Caco-2 (cell line): ENCODE measurements at regions not wholly inside any gene's neighbourhood (a gene's known extent, or its start where the extent isn't known, plus 50 kb on each side); places are given as distances from the start of the nearest gene placed in this dataset.
"Not testable (repeated sequence)": the region's sequence is repeated elsewhere in the genome, so short reads cannot be mapped to it uniquely, and the experiment has no call there.

ENCODE experiments used
- BruUV-seq: library from RNA; stranded (reverse); fragments of 400-500 nt; replicated peaks from 2 replicates; lab custom pipeline; 2021; lab: Mats Ljungman, UMichigan
- CTCF ChIA-PET: fragments of 300-600 bp; sonication (Branson Sonifier 250); formaldehyde crosslinking; loops from one replicate; lab custom pipeline; 2022; ENCODE audit warnings: antibody characterized with exemption; lab: Charles Lee
- POLR2A ChIA-PET: fragments of 300-600 bp; sonication (Branson Sonifier 250); formaldehyde crosslinking; loops from one replicate; lab custom pipeline; 2022; ENCODE audit warnings: antibody characterized with exemption; lab: Charles Lee
- DNase-seq, 2 experiments: peaks; one replicate each; pipeline versions ENCODE4 v3.0.0 to v3.0.0-alpha.2; 2020 to 2022
- H3K27me3 ChIP-seq: replicated peaks from 2 replicates; pipeline ENCODE4 v1.6.0; 2011; ENCODE audit warnings: low read length; ENCODE audit not compliant: control insufficient read depth, insufficient read depth
- H3K36me3 ChIP-seq: 2 replicates; pipeline ENCODE4 v1.5.1; 2011; ENCODE audit warnings: low read length; ENCODE audit not compliant: control insufficient read depth, insufficient read depth
- H3K4me1 ChIP-seq: fragments of 250-450 bp; sonication (Bioruptor Pico); 2 replicates; pipeline ENCODE4 v1.5.1; 2020; ENCODE audit warnings: mild to moderate bottlenecking
- H3K4me3 ChIP-seq: 2 replicates; pipeline ENCODE4 v1.5.1; 2011; ENCODE audit warnings: low read depth, mild to moderate bottlenecking, control low read depth, low read length
- H3K9me3 ChIP-seq: fragments of 250-450 bp; sonication (Bioruptor Pico); 2 replicates; pipeline ENCODE4 v1.5.1; 2020; ENCODE audit warnings: mild to moderate bottlenecking, moderate library complexity
- H3K27ac Mint-ChIP-seq: one replicate; pipeline ENCODE4 v1.8.0; 2022; ENCODE audit warnings: mixed read lengths; ENCODE audit not compliant: unreplicated experiment
- H3K27me3 Mint-ChIP-seq: one replicate; pipeline ENCODE4 v1.8.0; 2022; ENCODE audit warnings: mixed read lengths; ENCODE audit not compliant: insufficient read depth, unreplicated experiment
- H3K36me3 Mint-ChIP-seq: one replicate; pipeline ENCODE4 v1.8.0; 2022; ENCODE audit warnings: mild to moderate bottlenecking, mixed read lengths; ENCODE audit not compliant: insufficient read depth, unreplicated experiment
- H3K4me1 Mint-ChIP-seq: one replicate; pipeline ENCODE4 v1.8.0; 2022; ENCODE audit warnings: low read depth, mixed read lengths; ENCODE audit not compliant: unreplicated experiment
- H3K4me3 Mint-ChIP-seq: one replicate; pipeline ENCODE4 v1.8.0; 2022; ENCODE audit warnings: mild to moderate bottlenecking, moderate library complexity, mixed read lengths; ENCODE audit not compliant: unreplicated experiment
- H3K9me3 Mint-ChIP-seq: one replicate; pipeline ENCODE4 v1.8.0; 2022; ENCODE audit warnings: mixed read lengths; ENCODE audit not compliant: unreplicated experiment
- intact Hi-C: fragments of 100-400 bp; cut with micrococcal nuclease; formaldehyde crosslinking; loops from one replicate; pipeline ENCODE4 v1.10.0; 2022; ENCODE audit not compliant: unreplicated experiment
- TF ChIP-seq, protein P1 (sequence below), 2 experiments: fragments of 200-600 bp in 1 of 2; IDR thresholded peaks; 1 replicate in 1 of 2; 2 replicates in 1 of 2; pipeline versions ENCODE4 v1.5.1 to v1.8.0; 2011 to 2022; ENCODE audit warnings: antibody characterized with exemption in 1 of 2, control low read depth in 1 of 2, inconsistent platforms in 1 of 2, low read depth in 1 of 2, low read length in 1 of 2, mild to moderate bottlenecking in 1 of 2, moderate library complexity in 1 of 2; ENCODE audit not compliant: insufficient read depth in 1 of 2, severe bottlenecking in 1 of 2, unreplicated experiment in 1 of 2

DNA sequence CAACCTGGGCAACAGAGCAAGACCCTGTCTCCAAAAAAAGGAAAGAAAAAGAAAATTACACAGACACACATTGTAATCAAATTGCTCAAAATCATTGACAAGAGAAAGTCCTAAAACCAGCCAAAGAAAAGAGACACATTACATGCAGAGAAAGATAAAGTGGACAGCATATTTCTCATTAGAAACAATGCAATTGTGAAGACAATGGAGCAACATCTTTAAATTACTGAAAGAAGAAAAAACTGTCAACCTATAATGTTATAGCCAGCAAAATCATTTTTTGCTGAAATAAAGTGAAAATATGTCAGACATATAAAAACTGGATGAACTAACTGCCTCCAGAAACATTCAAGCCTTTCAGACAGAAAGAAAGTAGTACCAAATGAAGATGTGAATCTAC lies 120.6 kb downstream of the TMEM167A start:
- BruUV-seq, result no TSS peak
- no peaks in the 10 kb centered on the region for H3K27me3 Mint-ChIP-seq
- peaks cover 17% of the 10 kb centered on the region for H3K9me3 Mint-ChIP-seq
- Histone ChIP-seq H3K27me3 (no peaks in the 10 kb centered on the region), H3K4me1 (no peaks in the 10 kb centered on the region), H3K9me3 (no peaks in the 10 kb centered on the region), H3K4me3 (no peak overlapping the region), H3K36me3 (no peaks in the 10 kb centered on the region)
- H3K4me3 Mint-ChIP-seq, result no peak overlapping the region
- intact Hi-C loops, result no loop called here
- no peak overlapping the region for H3K27ac Mint-ChIP-seq
- TF ChIP-seq, protein P1, sequence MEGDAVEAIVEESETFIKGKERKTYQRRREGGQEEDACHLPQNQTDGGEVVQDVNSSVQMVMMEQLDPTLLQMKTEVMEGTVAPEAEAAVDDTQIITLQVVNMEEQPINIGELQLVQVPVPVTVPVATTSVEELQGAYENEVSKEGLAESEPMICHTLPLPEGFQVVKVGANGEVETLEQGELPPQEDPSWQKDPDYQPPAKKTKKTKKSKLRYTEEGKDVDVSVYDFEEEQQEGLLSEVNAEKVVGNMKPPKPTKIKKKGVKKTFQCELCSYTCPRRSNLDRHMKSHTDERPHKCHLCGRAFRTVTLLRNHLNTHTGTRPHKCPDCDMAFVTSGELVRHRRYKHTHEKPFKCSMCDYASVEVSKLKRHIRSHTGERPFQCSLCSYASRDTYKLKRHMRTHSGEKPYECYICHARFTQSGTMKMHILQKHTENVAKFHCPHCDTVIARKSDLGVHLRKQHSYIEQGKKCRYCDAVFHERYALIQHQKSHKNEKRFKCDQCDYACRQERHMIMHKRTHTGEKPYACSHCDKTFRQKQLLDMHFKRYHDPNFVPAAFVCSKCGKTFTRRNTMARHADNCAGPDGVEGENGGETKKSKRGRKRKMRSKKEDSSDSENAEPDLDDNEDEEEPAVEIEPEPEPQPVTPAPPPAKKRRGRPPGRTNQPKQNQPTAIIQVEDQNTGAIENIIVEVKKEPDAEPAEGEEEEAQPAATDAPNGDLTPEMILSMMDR (IDR thresholded peaks at IDR 0.05; ENCODE audit: insufficient read depth in 1 of 2, low read depth in 1 of 2, low read length in 1 of 2, severe bottlenecking in 1 of 2, unreplicated experiment in 1 of 2), result no peak
- H3K4me1 Mint-ChIP-seq, result peaks cover 8% of the 10 kb centered on the region
- DNase-seq, result no peak
- POLR2A ChIA-PET, result no interaction called here
- CTCF ChIA-PET, result no interaction called here
- no peaks in the 10 kb centered on the region for H3K36me3 Mint-ChIP-seq

DNA sequence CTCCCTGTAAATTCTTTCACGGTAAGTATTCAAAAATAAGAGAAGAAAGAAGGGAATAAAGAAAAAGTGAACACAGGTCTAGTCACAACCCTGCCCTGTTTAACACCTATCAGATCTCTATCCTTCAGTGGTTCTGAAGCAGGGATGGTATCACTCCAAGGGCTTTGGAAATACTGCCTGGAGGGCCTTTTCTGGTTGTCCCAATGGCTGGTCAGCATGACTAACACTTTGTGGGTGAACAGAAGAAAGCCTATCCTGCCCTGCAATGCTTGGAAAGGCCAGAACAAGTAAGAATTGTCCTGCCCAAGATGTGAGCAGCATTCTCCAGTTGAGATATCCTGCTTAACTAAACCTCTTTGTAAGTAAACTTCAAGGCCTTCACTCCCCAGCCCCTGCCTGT lies 124.9 kb downstream of the TMEM167A start:
- no peaks in the 10 kb centered on the region for H3K36me3 Mint-ChIP-seq
- peaks cover 28% of the 10 kb centered on the region for H3K9me3 Mint-ChIP-seq
- no peak for DNase-seq
- Histone ChIP-seq H3K4me1 (no peaks in the 10 kb centered on the region), H3K36me3 (no peaks in the 10 kb centered on the region), H3K4me3 (no peak overlapping the region), H3K9me3 (no peaks in the 10 kb centered on the region), H3K27me3 (no peaks in the 10 kb centered on the region)
- ChIA-PET CTCF (no interaction called here), POLR2A (no interaction called here)
- H3K4me3 Mint-ChIP-seq, result no peak overlapping the region
- H3K27ac Mint-ChIP-seq, result no peak overlapping the region
- TF ChIP-seq, protein P1 (IDR thresholded peaks at IDR 0.05; ENCODE audit: insufficient read depth in 1 of 2, low read depth in 1 of 2, low read length in 1 of 2, severe bottlenecking in 1 of 2, unreplicated experiment in 1 of 2), result no peak
- peaks cover 8% of the 10 kb centered on the region for H3K4me1 Mint-ChIP-seq
- no TSS peak for BruUV-seq
- intact Hi-C loops, result no loop called here
- H3K27me3 Mint-ChIP-seq, result no peaks in the 10 kb centered on the region

DNA sequence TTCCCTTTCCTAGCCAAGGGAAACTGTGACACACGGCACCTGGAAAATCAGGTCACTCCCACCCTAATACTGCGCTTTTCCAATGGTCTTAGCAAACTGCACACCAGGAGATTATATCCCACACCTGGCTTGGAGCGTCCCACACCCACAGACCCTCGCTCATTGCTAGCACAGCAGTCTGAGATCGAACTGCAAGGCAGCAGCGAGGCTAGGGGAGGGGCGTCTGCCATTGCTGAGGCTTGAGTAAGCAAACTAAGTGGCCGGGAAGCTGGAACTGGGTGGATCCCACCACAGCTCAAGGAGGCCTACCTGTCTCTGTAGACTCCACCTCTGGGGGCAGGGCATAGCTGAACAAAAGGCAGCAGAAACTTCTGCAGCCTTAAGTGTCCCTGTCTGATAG lies 132.9 kb downstream of the TMEM167A start:
- H3K9me3 ChIP-seq, H3K4me3 Mint-ChIP-seq, H3K36me3 ChIP-seq, H3K4me3 ChIP-seq, H3K4me1 ChIP-seq, intact Hi-C loops, CTCF ChIA-PET, POLR2A ChIA-PET, H3K36me3 Mint-ChIP-seq, H3K4me1 Mint-ChIP-seq, H3K27ac Mint-ChIP-seq, H3K27me3 ChIP-seq, BruUV-seq, DNase-seq, H3K27me3 Mint-ChIP-seq: not testable (repeated sequence)
- H3K9me3 Mint-ChIP-seq, result peaks cover 32% of the 10 kb centered on the region
